HS-27A (cell line): ENCODE measurements at regions not wholly inside any gene's neighbourhood (a gene's known extent, or its start where the extent isn't known, plus 50 kb on each side); places are given as distances from the start of the nearest gene placed in this dataset.
"Not testable (repeated sequence)": the region's sequence is repeated elsewhere in the genome, so short reads cannot be mapped to it uniquely, and the experiment has no call there.

Experiments used
- DNase-seq: peaks from one replicate; pipeline ENCODE4 v3.0.0-alpha.2; 2012; ENCODE audit warnings: low read depth, missing footprints

GRCh38 chr7:130789436-130789835 lies 55.4 kb upstream of the KLF14 start:
- DNase-seq, result no peak

GRCh38 chr7:130791746-130792145 lies 57.7 kb upstream of the KLF14 start:
- DNase-seq, result no peak

GRCh38 chr7:130793855-130794618 lies 60.0 kb upstream of the KLF14 start:
- DNase-seq, result no peak

GRCh38 chr7:130794619-130794922 lies 60.6 kb upstream of the KLF14 start:
- no peak for DNase-seq

- DNase-seq, result not testable (repeated sequence)
Observed at GRCh38 chr7:130796425-130796824, 62.4 kb upstream of the KLF14 start.

- DNase-seq, result no peak
Observed at GRCh38 chr7:130803127-130803526, 69.1 kb upstream of the KLF14 start.

GRCh38 chr7:130804220-130804619 lies 70.2 kb upstream of the KLF14 start:
- DNase-seq, result no peak

- DNase-seq, result not testable (repeated sequence)
Observed at GRCh38 chr7:130812819-130813218, 78.8 kb upstream of the KLF14 start.

GRCh38 chr7:130814778-130815335 lies 80.8 kb upstream of the KLF14 start:
- DNase-seq, result no peak

GRCh38 chr7:130818056-130818455 lies 84.0 kb upstream of the KLF14 start:
- DNase-seq, result no peak

- no peak for DNase-seq
Observed at GRCh38 chr7:130821864-130822263, 87.9 kb upstream of the KLF14 start.

GRCh38 chr7:130822642-130823041 lies 88.6 kb upstream of the KLF14 start:
- DNase-seq, result no peak

GRCh38 chr7:130823060-130823459 lies 89.1 kb upstream of the KLF14 start:
- no peak for DNase-seq

- no peak for DNase-seq
Observed at GRCh38 chr7:130825819-130826218, 91.8 kb upstream of the KLF14 start.

GRCh38 chr7:130829415-130829814 lies 95.4 kb upstream of the KLF14 start:
- DNase-seq, result no peak

GRCh38 chr7:130831322-130831721 lies 97.3 kb upstream of the KLF14 start:
- DNase-seq, result no peak

- no peak for DNase-seq
Observed at GRCh38 chr7:130831817-130832481, 97.9 kb upstream of the KLF14 start.

- DNase-seq, result peak; percentile 64
Observed at GRCh38 chr7:130838738-130839137, 104.7 kb upstream of the KLF14 start.

- DNase-seq, result no peak
Observed at GRCh38 chr7:130840599-130840998, 106.6 kb upstream of the KLF14 start.

- DNase-seq, result no peak
Observed at GRCh38 chr7:130841416-130841815, 107.4 kb upstream of the KLF14 start.

- no peak for DNase-seq
Observed at GRCh38 chr7:130843703-130844102, 109.7 kb upstream of the KLF14 start.

GRCh38 chr7:130844811-130845580 lies 111.0 kb upstream of the KLF14 start:
- peak; percentile 69 for DNase-seq

- peak; percentile 62 for DNase-seq
Observed at GRCh38 chr7:130845581-130846085, 111.6 kb upstream of the KLF14 start.
